Fibroblast of mammary gland (primary cell): ENCODE measurements at regions not wholly inside any gene's neighbourhood (a gene's known extent, or its start where the extent isn't known, plus 50 kb on each side); places are given as distances from the start of the nearest gene placed in this dataset.
"Not testable (repeated sequence)": the region's sequence is repeated elsewhere in the genome, so short reads cannot be mapped to it uniquely, and the experiment has no call there.

Experiments
- DNase-seq: peaks from one replicate; pipeline ENCODE4 v3.0.0-alpha.2; 2010; ENCODE audit warnings: low read depth
- H3K4me3 ChIP-seq: 2 replicates; pipeline ENCODE4 v1.5.1; 2011; ENCODE audit warnings: low read depth, mild to moderate bottlenecking, low read length, moderate library complexity; ENCODE audit not compliant: control insufficient read depth
- CTCF ChIP-seq: conservative IDR thresholded peaks from 2 replicates; pipeline ENCODE4 v1.5.1; 2011; ENCODE audit warnings: low read depth, low read length, inconsistent platforms; ENCODE audit not compliant: control insufficient read depth, insufficient read depth

GRCh38 chr15:53022788-53023187, 232.7 kb upstream of the ONECUT1 start:
- no peak for DNase-seq
- no peak for TF ChIP-seq CTCF
- no peak overlapping the region for H3K4me3 ChIP-seq

GRCh38 chr15:53013329-53013728, 223.2 kb upstream of the ONECUT1 start:
- no peak overlapping the region for H3K4me3 ChIP-seq
- no peak for DNase-seq
- TF ChIP-seq CTCF = no peak

- not testable (repeated sequence) for DNase-seq, H3K4me3 ChIP-seq
Measured at GRCh38 chr15:53011779-53012178, 221.6 kb upstream of the ONECUT1 start.

- DNase-seq = no peak
- no peak overlapping the region for H3K4me3 ChIP-seq
- TF ChIP-seq CTCF = no peak
Measured at GRCh38 chr15:53009093-53009492, 219.0 kb upstream of the ONECUT1 start.

GRCh38 chr15:53000409-53000808, 210.3 kb upstream of the ONECUT1 start:
- no peak for DNase-seq
- no peak overlapping the region for H3K4me3 ChIP-seq
- no peak for TF ChIP-seq CTCF

- no peak for TF ChIP-seq CTCF
- DNase-seq = no peak
- no peak overlapping the region for H3K4me3 ChIP-seq
Measured at GRCh38 chr15:52997123-52997522, 207.0 kb upstream of the ONECUT1 start.

GRCh38 chr15:52994290-52994689, 204.2 kb upstream of the ONECUT1 start:
- no peak for TF ChIP-seq CTCF
- no peak overlapping the region for H3K4me3 ChIP-seq
- DNase-seq = no peak

GRCh38 chr15:52984507-52984906, 194.4 kb upstream of the ONECUT1 start:
- TF ChIP-seq CTCF = no peak
- no peak for DNase-seq

More at GRCh38 chr15:52984507-52984906, 194.4 kb upstream of the ONECUT1 start:
- H3K4me3 ChIP-seq = no peak overlapping the region
